SK-N-SH (cell line): ENCODE measurements at regions not wholly inside any gene's neighbourhood (a gene's known extent, or its start where the extent isn't known, plus 50 kb on each side); places are given as distances from the start of the nearest gene placed in this dataset.

Experiments
- CTCF ChIA-PET: fragments of 300-600, 350-600 bp; formaldehyde crosslinking; extraction: SDS; loops from one replicate; lab custom pipeline; 2021; lab: Yijun Ruan, JAX
- POLR2A ChIA-PET: fragments of 350-600 bp; sonication (Branson Sonifier 250); formaldehyde crosslinking; extraction: SDS; loops from one replicate; lab custom pipeline; 2020; ENCODE audit warnings: antibody characterized with exemption, inconsistent platforms; lab: Yijun Ruan, JAX
- DNase-seq: peaks from one replicate; pipeline ENCODE4 v3.0.0; 2012
- H2AFZ ChIP-seq: fragments of 200-600 bp; sonication (generic); 2 replicates; pipeline ENCODE4 v1.8.1; 2016; ENCODE audit warnings: antibody characterized with exemption, mild to moderate bottlenecking, low read depth
- H3F3A ChIP-seq: fragments of 200-600 bp; sonication (generic); replicated peaks from 2 replicates; pipeline ENCODE3; 2016; ENCODE audit warnings: antibody characterized with exemption, mild to moderate bottlenecking; ENCODE audit not compliant: insufficient read depth
- H3K27ac ChIP-seq, 2 experiments: fragments of 200-500 bp in 1 of 2; fragments of 200-600 bp in 1 of 2; sonication (Bioruptor generic) in 1 of 2; sonication (generic), shearing (Covaris generic) in 1 of 2; 2 replicates each; pipeline versions ENCODE4 v1.5.1 to v1.6.1; 2014 to 2016; ENCODE audit warnings: low read depth in 2 of 2, inconsistent platforms in 1 of 2, low read length in 1 of 2, mild to moderate bottlenecking in 1 of 2, mixed read lengths in 1 of 2
- H3K27me3 ChIP-seq: fragments of 200-600 bp; sonication (generic), shearing (Covaris generic); 2 replicates; pipeline ENCODE4 v1.6.1; 2016; ENCODE audit warnings: mixed run types; ENCODE audit not compliant: insufficient read depth
- H3K36me3 ChIP-seq, 2 experiments: fragments of 200-500 bp in 1 of 2; fragments of 200-600 bp in 1 of 2; sonication (Bioruptor generic) in 1 of 2; sonication (generic) in 1 of 2; replicated peaks in 1 of 2; 2 replicates each; pipeline versions ENCODE3 to v1.5.1; 2014 to 2016; ENCODE audit warnings: low read length in 1 of 2, mild to moderate bottlenecking in 1 of 2; ENCODE audit not compliant: insufficient read depth in 2 of 2, control insufficient read depth in 1 of 2
- H3K4me1 ChIP-seq, 2 experiments: fragments of 200-500 bp in 1 of 2; fragments of 200-600 bp in 1 of 2; sonication (Bioruptor generic) in 1 of 2; sonication (generic), shearing (Covaris generic) in 1 of 2; 2 replicates each; pipeline versions ENCODE4 v1.5.1 to v1.6.1; 2014 to 2016; ENCODE audit warnings: low read depth in 1 of 2, low read length in 1 of 2, mixed run types in 1 of 2; ENCODE audit not compliant: insufficient read depth in 2 of 2, control insufficient read depth in 1 of 2
- H3K4me2 ChIP-seq: fragments of 200-600 bp; sonication (generic), shearing (Covaris generic); 2 replicates; pipeline ENCODE4 v1.6.1; 2017; ENCODE audit warnings: mixed run types
- H3K4me3 ChIP-seq, 2 experiments: fragments of 200-500 bp in 1 of 2; fragments of 200-600 bp in 1 of 2; sonication (Bioruptor generic) in 1 of 2; sonication (generic), shearing (Covaris generic) in 1 of 2; 2 replicates each; pipeline versions ENCODE4 v1.5.1 to v1.8.1; 2014 to 2016; ENCODE audit warnings: low read depth in 2 of 2, inconsistent platforms in 1 of 2, low read length in 1 of 2, mild to moderate bottlenecking in 1 of 2, mixed read lengths in 1 of 2, moderate library complexity in 1 of 2
- H3K79me2 ChIP-seq: fragments of 200-600 bp; sonication (generic); 2 replicates; pipeline ENCODE4 v1.8.1; 2017; ENCODE audit warnings: mild to moderate bottlenecking; ENCODE audit not compliant: insufficient read depth
- H3K9ac ChIP-seq: fragments of 200-600 bp; sonication (generic); 2 replicates; pipeline ENCODE4 v1.6.1; 2017; ENCODE audit warnings: mixed run types
- H3K9me2 ChIP-seq: fragments of 200-600 bp; sonication (generic); 2 replicates; pipeline ENCODE4 v1.6.1; 2017; ENCODE audit warnings: mixed run types
- H3K9me3 ChIP-seq: fragments of 200-600 bp; sonication (generic); 2 replicates; pipeline ENCODE4 v1.6.1; 2017; ENCODE audit warnings: mixed run types, mild to moderate bottlenecking, moderate library complexity
- H4K20me1 ChIP-seq: fragments of 200-600 bp; sonication (generic); 2 replicates; pipeline ENCODE4 v1.6.1; 2017; ENCODE audit warnings: mild to moderate bottlenecking, mixed run types; ENCODE audit not compliant: insufficient read depth
- ELF1 ChIP-seq: IDR thresholded peaks from 2 replicates; pipeline ENCODE4 v1.4.0; 2012
- EP300 ChIP-seq, 2 experiments: IDR thresholded peaks; 2 replicates each; pipeline versions ENCODE4 v1.4.0 to v1.6.1; 2012; ENCODE audit warnings: borderline replicate concordance in 1 of 2, low read depth in 1 of 2, low read length in 1 of 2
- EZH2phosphoT487 ChIP-seq: fragments of 200-600 bp; sonication (generic); IDR thresholded peaks from 2 replicates; pipeline ENCODE4 v1.6.1; 2017; ENCODE audit warnings: low read depth, mixed run types, mild to moderate bottlenecking, antibody characterized with exemption, moderate library complexity, borderline replicate concordance
- FOSL2 ChIP-seq: IDR thresholded peaks from 2 replicates; pipeline ENCODE4 v1.4.0; 2012; ENCODE audit warnings: low read depth, mild to moderate bottlenecking, moderate library complexity, borderline replicate concordance
- FOXJ3 ChIP-seq: sonication (generic); formaldehyde crosslinking; IDR thresholded peaks from 2 replicates; pipeline ENCODE4 v1.5.1; 2020; ENCODE audit warnings: mild to moderate bottlenecking, missing genetic modification reagents
- FOXM1 ChIP-seq: IDR thresholded peaks from 2 replicates; pipeline ENCODE4 v1.4.0; 2012; ENCODE audit warnings: low read depth, mild to moderate bottlenecking
- GABPA ChIP-seq: IDR thresholded peaks from 2 replicates; pipeline ENCODE4 v1.4.0; 2012; ENCODE audit warnings: low read depth, mild to moderate bottlenecking
- GATA2 ChIP-seq: sonication (generic); formaldehyde crosslinking; IDR thresholded peaks from 2 replicates; pipeline ENCODE4 v1.5.0; 2020; ENCODE audit warnings: mild to moderate bottlenecking, missing genetic modification reagents
- JUND ChIP-seq: IDR thresholded peaks from 2 replicates; pipeline ENCODE4 v1.4.0; 2012
- MAX ChIP-seq: IDR thresholded peaks from 2 replicates; pipeline ENCODE4 v1.4.0; 2012; ENCODE audit warnings: low read depth
- NFIC ChIP-seq: IDR thresholded peaks from 2 replicates; pipeline ENCODE4 v1.4.0; 2012; ENCODE audit warnings: borderline replicate concordance
- RCOR1 ChIP-seq: fragments of 150-350 bp; IDR thresholded peaks from 2 replicates; pipeline ENCODE4 v1.6.1; 2017; ENCODE audit warnings: antibody characterized with exemption, low read length
- RFX5 ChIP-seq: IDR thresholded peaks from 2 replicates; pipeline ENCODE4 v1.6.1; 2012; ENCODE audit warnings: mild to moderate bottlenecking, improper control_type of control experiment, low read length
- RXRA ChIP-seq: IDR thresholded peaks from 2 replicates; pipeline ENCODE4 v1.4.0; 2012; ENCODE audit warnings: low read depth, mild to moderate bottlenecking, borderline replicate concordance
- SIN3A ChIP-seq: IDR thresholded peaks from 2 replicates; pipeline ENCODE4 v1.6.1; 2012; ENCODE audit warnings: low read depth, mild to moderate bottlenecking, low read length, moderate library complexity, borderline replicate concordance
- SMC3 ChIP-seq: IDR thresholded peaks from 2 replicates; pipeline ENCODE4 v1.6.1; 2012; ENCODE audit warnings: low read depth, low read length, improper control_type of control experiment
- TAF1 ChIP-seq: IDR thresholded peaks from 2 replicates; pipeline ENCODE4 v1.6.1; 2012; ENCODE audit warnings: low read depth, mild to moderate bottlenecking, low read length, moderate library complexity, borderline replicate concordance
- TCF12 ChIP-seq: IDR thresholded peaks from 2 replicates; pipeline ENCODE4 v1.4.0; 2012
- YY1 ChIP-seq: IDR thresholded peaks from 2 replicates; pipeline ENCODE4 v1.4.0; 2012; ENCODE audit warnings: low read depth, mild to moderate bottlenecking
- WGBS: methylation state at CpG from one replicate; pipeline ENCODE4 v1.1.6; 2017; ENCODE audit warnings: low lambda C conversion rate; 5-methylcytosine and 5-hydroxymethylcytosine counted together
- TF ChIP-seq, protein P1 (sequence below): fragments of 150-350 bp; IDR thresholded peaks from 2 replicates; pipeline ENCODE4 v1.6.1; 2017; ENCODE audit warnings: antibody characterized with exemption, low read length, low read depth, borderline replicate concordance
- TF ChIP-seq, protein P2 (sequence below): IDR thresholded peaks from 2 replicates; pipeline ENCODE4 v1.4.0; 2012; ENCODE audit warnings: low read depth, borderline replicate concordance
- TF ChIP-seq, protein P3 (sequence below): IDR thresholded peaks from 2 replicates; pipeline ENCODE4 v1.6.1; 2012; ENCODE audit warnings: mild to moderate bottlenecking, low read depth, low read length, moderate library complexity

DNA sequence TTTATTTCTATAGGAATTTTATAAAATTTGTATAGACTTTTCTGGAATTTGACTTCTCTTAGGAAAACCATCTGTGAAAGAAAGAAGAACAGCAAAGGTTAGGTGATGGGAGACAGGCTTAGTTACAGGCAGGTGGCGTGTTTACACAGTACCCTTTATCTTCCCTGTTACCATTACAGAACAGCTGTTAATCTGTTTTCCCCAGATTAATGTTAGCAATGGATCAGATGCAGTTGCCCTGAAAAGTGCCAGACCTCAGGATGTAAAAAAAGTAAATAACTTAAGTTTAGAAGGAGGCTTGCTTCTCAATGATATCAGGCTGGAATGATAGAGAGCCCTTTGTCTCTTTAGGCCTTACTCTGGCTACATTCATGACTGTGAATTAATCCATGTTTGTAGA lies 1186.5 kb upstream of the TENM4 start:
- Histone ChIP-seq H3K9ac (no peak overlapping the region), H4K20me1 (no peaks in the 10 kb centered on the region), H3K79me2 (no peaks in the 10 kb centered on the region), H3K4me2 (no peak overlapping the region), H3K36me3 (no peaks in the 10 kb centered on the region), H2AFZ (no peak overlapping the region), H3K4me3 (no peak overlapping the region), H3K9me3 (no peaks in the 10 kb centered on the region), H3F3A (no peaks in the 10 kb centered on the region), H3K9me2 (no peaks in the 10 kb centered on the region), H3K4me1 (no peaks in the 10 kb centered on the region), H3K27ac (no peak overlapping the region), H3K27me3 (no peaks in the 10 kb centered on the region)
- TF ChIP-seq MAX (no peak), GATA2 (peak; percentile 92), RCOR1 (peak; percentile 77), FOXJ3 (0 out of 2 replicates have a peak, but pooled peaks have one; percentile 31), JUND (no peak), TAF1 (no peak), SIN3A (no peak), YY1 (no peak), TCF12 (no peak), RFX5 (no peak), EZH2phosphoT487 (no peak), NFIC (no peak), RXRA (no peak), SMC3 (no peak), GABPA (no peak), FOSL2 (no peak), ELF1 (no peak), FOXM1 (no peak), EP300 (IDR thresholded peaks at IDR 0.05; ENCODE audit: borderline replicate concordance in 1 of 2, low read depth in 1 of 2, low read length in 1 of 2) (peak in 1 of 2 experiments; percentile 82; a peak in 2 of 4 replicates)
- TF ChIP-seq, protein P1, sequence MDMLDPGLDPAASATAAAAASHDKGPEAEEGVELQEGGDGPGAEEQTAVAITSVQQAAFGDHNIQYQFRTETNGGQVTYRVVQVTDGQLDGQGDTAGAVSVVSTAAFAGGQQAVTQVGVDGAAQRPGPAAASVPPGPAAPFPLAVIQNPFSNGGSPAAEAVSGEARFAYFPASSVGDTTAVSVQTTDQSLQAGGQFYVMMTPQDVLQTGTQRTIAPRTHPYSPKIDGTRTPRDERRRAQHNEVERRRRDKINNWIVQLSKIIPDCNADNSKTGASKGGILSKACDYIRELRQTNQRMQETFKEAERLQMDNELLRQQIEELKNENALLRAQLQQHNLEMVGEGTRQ = no peak
- TF ChIP-seq, protein P2, sequence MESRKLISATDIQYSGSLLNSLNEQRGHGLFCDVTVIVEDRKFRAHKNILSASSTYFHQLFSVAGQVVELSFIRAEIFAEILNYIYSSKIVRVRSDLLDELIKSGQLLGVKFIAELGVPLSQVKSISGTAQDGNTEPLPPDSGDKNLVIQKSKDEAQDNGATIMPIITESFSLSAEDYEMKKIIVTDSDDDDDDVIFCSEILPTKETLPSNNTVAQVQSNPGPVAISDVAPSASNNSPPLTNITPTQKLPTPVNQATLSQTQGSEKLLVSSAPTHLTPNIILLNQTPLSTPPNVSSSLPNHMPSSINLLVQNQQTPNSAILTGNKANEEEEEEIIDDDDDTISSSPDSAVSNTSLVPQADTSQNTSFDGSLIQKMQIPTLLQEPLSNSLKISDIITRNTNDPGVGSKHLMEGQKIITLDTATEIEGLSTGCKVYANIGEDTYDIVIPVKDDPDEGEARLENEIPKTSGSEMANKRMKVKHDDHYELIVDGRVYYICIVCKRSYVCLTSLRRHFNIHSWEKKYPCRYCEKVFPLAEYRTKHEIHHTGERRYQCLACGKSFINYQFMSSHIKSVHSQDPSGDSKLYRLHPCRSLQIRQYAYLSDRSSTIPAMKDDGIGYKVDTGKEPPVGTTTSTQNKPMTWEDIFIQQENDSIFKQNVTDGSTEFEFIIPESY = no peak
- TF ChIP-seq, protein P3, sequence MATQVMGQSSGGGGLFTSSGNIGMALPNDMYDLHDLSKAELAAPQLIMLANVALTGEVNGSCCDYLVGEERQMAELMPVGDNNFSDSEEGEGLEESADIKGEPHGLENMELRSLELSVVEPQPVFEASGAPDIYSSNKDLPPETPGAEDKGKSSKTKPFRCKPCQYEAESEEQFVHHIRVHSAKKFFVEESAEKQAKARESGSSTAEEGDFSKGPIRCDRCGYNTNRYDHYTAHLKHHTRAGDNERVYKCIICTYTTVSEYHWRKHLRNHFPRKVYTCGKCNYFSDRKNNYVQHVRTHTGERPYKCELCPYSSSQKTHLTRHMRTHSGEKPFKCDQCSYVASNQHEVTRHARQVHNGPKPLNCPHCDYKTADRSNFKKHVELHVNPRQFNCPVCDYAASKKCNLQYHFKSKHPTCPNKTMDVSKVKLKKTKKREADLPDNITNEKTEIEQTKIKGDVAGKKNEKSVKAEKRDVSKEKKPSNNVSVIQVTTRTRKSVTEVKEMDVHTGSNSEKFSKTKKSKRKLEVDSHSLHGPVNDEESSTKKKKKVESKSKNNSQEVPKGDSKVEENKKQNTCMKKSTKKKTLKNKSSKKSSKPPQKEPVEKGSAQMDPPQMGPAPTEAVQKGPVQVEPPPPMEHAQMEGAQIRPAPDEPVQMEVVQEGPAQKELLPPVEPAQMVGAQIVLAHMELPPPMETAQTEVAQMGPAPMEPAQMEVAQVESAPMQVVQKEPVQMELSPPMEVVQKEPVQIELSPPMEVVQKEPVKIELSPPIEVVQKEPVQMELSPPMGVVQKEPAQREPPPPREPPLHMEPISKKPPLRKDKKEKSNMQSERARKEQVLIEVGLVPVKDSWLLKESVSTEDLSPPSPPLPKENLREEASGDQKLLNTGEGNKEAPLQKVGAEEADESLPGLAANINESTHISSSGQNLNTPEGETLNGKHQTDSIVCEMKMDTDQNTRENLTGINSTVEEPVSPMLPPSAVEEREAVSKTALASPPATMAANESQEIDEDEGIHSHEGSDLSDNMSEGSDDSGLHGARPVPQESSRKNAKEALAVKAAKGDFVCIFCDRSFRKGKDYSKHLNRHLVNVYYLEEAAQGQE = no peak
- peak; percentile 12 for DNase-seq
- WGBS = 26% methylated on average over 1 of the region's 1 CpG
- ChIA-PET POLR2A (interaction anchor here (0.6 kb wide), 1 partner anchor 1077 kb away, joined by 3 read pairs; no protein-coding TSS in a partner anchor), CTCF (interaction anchor here (0.7 kb wide), 1 partner anchor 13 kb away, joined by 3 read pairs; no protein-coding TSS in a partner anchor)
